Testis (tissue), 2 donors: ENCODE measurements at regions not wholly inside any gene's neighbourhood (a gene's known extent, or its start where the extent isn't known, plus 50 kb on each side); places are given as distances from the start of the nearest gene placed in this dataset.

Experiments used
- POLR2A ChIP-seq: fragments of 450-650 bp; IDR thresholded peaks from one replicate; pipeline ENCODE4 v1.6.1; 2017; ENCODE audit warnings: antibody characterized with exemption, mild to moderate bottlenecking, moderate library complexity
- TF ChIP-seq, protein P1 (sequence below), 3 experiments: fragments of 450-650 bp in 2 of 3; fragments of 200-600 bp in 1 of 3; sonication (generic) in 1 of 3; IDR thresholded peaks; one replicate each; pipeline ENCODE4 v1.5.1; 2016 to 2019; ENCODE audit warnings: antibody characterized with exemption in 3 of 3, mild to moderate bottlenecking in 2 of 3, moderate library complexity in 1 of 3

DNA sequence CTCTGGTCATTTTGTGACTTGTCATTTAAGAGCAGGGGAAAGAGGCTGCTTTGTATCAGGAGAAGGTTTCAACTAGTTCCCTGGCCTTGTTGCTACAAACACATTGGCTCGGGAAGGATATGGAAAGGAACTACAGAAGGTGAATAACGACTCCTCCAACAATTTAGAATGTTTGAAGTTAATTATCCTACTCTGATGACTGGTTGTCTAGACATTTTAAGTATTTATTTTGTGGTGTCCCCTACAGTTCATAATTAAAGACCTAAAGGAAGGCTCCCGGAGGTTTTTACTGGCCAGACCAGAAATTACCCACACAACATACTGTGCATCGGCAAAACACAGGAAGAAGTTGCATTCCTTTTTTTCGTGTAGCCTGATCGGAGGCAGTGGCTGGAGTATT lies 515.8 kb upstream of the SALL1 start:
- TF ChIP-seq, protein P1, sequence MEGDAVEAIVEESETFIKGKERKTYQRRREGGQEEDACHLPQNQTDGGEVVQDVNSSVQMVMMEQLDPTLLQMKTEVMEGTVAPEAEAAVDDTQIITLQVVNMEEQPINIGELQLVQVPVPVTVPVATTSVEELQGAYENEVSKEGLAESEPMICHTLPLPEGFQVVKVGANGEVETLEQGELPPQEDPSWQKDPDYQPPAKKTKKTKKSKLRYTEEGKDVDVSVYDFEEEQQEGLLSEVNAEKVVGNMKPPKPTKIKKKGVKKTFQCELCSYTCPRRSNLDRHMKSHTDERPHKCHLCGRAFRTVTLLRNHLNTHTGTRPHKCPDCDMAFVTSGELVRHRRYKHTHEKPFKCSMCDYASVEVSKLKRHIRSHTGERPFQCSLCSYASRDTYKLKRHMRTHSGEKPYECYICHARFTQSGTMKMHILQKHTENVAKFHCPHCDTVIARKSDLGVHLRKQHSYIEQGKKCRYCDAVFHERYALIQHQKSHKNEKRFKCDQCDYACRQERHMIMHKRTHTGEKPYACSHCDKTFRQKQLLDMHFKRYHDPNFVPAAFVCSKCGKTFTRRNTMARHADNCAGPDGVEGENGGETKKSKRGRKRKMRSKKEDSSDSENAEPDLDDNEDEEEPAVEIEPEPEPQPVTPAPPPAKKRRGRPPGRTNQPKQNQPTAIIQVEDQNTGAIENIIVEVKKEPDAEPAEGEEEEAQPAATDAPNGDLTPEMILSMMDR (IDR thresholded peaks at IDR 0.05) = no peak
- no peak for TF ChIP-seq POLR2A
